ENCODE measurements at regions not wholly inside any gene's neighbourhood (a gene's known extent, or its start where the extent isn't known, plus 50 kb on each side); places are given as distances from the start of the nearest gene placed in this dataset.

DNA sequence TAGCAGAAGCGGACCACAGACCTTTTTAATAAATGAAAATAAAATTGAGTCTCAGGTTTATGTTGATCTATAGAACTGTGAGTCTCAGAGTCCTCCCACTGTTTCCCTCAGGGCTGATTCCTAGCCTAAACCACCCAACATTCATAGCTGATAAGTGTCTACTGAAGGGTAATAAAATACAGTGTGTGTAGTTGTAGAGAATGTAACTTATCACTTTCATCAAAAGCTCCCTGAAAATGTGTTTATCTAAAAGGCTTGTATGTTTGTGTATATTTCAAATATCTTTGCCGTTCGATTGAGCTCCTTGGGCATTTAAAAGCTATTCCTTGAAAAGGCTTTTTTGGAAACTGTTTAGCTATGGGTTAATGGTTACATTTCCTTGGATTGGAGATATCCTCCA, 740.3 kb upstream of the SOX9 start:
- TF ChIP-seq FOS (IDR thresholded peaks at IDR 0.05; ENCODE audit: low read depth, low read length) (no peak), POLR2A (IDR thresholded peaks at IDR 0.05; ENCODE audit: low read depth, low read length) (no peak), CTCF (conservative IDR thresholded peaks at IDR 0.05; ENCODE audit: low read depth, low read length) (no peak), MXI1 (IDR thresholded peaks at IDR 0.05; ENCODE audit: borderline replicate concordance, low read depth, low read length) (no peak), RAD21 (IDR thresholded peaks at IDR 0.05; ENCODE audit: low read length) (no peak), RCOR1 (IDR thresholded peaks at IDR 0.05; ENCODE audit: insufficient replicate concordance, low read length) (no peak), NFE2L2 (IDR thresholded peaks at IDR 0.05; ENCODE audit: low read depth, low read length) (no peak)
- TF ChIP-seq, protein P1, sequence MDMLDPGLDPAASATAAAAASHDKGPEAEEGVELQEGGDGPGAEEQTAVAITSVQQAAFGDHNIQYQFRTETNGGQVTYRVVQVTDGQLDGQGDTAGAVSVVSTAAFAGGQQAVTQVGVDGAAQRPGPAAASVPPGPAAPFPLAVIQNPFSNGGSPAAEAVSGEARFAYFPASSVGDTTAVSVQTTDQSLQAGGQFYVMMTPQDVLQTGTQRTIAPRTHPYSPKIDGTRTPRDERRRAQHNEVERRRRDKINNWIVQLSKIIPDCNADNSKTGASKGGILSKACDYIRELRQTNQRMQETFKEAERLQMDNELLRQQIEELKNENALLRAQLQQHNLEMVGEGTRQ (IDR thresholded peaks at IDR 0.05; ENCODE audit: low read depth, low read length) = no peak

All from IMR-90 (cell line).